HG03354 (cell line): ENCODE measurements at regions not wholly inside any gene's neighbourhood (a gene's known extent, or its start where the extent isn't known, plus 50 kb on each side); places are given as distances from the start of the nearest gene placed in this dataset.

Experiments
- ATAC-seq: cut with Tn5 transposase; IDR thresholded peaks from one replicate; pipeline ENCODE4 v1.9.1; 2021; ENCODE audit warnings: mild to moderate bottlenecking; ENCODE audit not compliant: unreplicated experiment, poor library complexity, severe bottlenecking

- ATAC-seq = no peak
These were observed 57.3 kb upstream of the DLG1 start for GRCh38 chr3:197355713-197356112.

GRCh38 chr3:197354568-197355001 lies 56.2 kb upstream of the DLG1 start:
- ATAC-seq = no peak

GRCh38 chr3:197353867-197354567 lies 55.6 kb upstream of the DLG1 start:
- no peak for ATAC-seq

GRCh38 chr3:197353001-197353866 lies 54.8 kb upstream of the DLG1 start:
- ATAC-seq = no peak

GRCh38 chr3:197352382-197352781 lies 54.0 kb upstream of the DLG1 start:
- ATAC-seq = no peak

GRCh38 chr3:197350446-197350845 lies 52.0 kb upstream of the DLG1 start:
- no peak for ATAC-seq

- ATAC-seq = no peak
These were observed 51.0 kb upstream of the DLG1 start for GRCh38 chr3:197349368-197349767.
